ENCODE measurements at regions not wholly inside any gene's neighbourhood (a gene's known extent, or its start where the extent isn't known, plus 50 kb on each side); places are given as distances from the start of the nearest gene placed in this dataset.

DNA sequence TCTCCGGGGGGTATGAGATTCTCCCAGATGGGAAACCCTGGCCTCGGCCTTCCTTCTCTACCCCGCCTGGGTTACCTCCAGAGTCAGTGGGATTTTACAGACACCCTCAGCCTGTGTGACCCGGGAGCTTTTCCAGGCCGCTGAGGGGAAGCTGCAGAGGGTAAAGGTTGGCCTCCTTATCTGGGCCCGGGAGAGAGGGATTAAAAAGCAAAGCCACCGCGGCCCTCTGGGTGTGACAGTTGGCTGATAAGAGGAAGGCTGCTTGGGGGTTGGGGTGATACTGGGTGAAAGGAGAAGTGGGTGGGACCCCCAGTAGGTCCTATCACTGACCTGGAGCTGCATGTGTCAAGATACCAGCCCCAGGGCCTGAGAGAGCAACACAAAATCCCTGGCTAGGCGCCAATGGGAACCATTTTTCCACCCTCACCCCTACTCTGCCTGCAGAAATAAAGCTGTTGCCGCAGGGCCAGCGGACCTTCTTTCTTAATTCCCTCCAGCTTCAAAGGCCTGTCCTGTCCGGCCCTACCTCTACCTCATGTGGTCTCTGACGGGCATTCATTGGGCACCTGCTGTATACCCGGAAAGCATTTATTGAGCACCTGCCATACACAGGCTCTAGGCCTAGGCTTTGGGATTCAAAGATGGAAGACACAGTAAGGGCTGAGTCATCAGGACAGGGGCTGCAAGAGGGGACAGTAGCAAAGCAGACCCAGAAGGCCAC, 77.6 kb upstream of the GSE1 start:
- DNase-seq: no peak

DNA sequence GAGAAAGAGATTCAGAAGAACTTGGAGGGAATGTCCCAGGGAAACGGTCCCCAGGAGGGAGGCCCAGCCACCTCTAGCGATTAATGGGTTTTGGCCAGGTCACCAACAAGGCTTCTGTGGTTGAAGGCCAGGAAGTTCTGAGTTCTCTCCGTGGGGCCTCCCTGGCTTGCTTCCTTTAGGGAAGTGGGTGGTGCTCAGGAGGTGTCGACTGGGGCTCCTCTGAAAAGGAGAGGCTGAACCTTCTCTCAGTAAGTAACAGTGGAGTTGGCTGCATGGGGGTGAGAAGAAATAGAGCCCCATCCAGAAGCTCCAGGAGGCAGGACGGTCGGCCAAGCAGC, 77.1 kb upstream of the GSE1 start:
- DNase-seq: no peak

DNA sequence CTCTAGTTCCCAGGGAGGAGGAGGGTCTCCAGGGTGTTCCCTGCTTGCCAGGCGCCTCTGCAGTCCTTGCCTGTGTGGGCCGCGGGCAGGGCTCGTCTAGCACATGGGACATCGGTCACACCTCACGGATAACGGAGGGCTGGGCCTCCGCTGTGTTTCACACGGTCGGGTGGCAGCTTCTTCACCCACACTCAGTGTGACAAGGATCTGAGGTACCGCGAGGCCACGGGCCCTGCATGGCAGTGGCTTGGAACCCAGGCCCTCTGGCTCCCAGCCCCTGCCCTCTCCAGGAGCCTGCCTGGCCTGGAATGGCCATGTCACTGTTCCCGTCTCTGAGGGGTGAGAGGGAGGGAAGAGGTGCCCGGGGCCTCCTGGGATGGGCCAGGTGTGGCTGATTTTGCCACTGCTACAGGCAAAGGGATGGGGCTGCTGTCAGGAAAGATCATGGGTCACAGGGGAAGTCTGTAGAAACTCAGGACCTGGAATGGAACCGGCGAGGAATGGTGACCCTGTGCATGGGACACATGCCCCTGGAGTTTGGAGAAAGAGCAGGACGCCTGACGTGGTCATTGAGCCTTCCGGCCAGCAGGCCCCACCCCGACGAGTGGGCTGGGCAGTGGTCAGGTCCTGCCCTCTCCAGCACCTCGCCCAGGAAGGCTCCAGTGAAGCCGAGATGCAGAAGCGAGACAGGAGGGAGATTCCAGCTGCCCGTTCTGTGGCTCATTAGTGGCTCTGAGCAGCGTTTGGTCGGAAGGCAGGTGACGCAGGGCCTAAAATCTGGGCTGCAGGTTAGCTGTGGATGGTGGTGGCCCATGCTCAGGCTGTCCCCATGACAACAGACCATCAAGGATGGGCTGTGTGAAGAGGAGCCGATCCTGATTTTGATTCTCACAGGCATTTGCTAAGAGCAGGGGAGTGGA, 76.5 kb upstream of the GSE1 start:
- DNase-seq: no peak

DNA sequence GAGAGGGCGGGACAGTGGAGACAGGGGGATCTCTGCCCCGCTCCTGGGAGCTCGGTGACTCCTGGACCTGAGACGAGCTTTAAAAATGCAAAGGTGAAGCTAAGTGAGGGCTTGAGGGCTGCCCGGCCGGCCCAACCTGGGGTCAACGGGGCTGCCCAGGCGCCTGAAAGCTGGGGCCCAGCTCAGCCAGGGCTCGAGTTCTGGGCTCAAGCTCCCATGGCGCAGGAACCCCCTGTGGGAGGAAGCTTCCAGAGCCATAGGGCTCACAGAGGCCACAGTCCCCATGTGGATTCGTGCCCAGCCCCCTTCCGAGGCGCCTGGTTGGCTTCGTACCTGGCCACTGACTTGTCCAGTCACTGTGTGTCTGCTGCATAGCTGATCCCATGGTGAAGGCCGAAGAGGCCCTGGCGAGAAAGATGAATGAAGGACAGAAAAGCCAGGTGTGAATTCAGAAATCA, 75.8 kb upstream of the GSE1 start:
- no peak for DNase-seq

DNA sequence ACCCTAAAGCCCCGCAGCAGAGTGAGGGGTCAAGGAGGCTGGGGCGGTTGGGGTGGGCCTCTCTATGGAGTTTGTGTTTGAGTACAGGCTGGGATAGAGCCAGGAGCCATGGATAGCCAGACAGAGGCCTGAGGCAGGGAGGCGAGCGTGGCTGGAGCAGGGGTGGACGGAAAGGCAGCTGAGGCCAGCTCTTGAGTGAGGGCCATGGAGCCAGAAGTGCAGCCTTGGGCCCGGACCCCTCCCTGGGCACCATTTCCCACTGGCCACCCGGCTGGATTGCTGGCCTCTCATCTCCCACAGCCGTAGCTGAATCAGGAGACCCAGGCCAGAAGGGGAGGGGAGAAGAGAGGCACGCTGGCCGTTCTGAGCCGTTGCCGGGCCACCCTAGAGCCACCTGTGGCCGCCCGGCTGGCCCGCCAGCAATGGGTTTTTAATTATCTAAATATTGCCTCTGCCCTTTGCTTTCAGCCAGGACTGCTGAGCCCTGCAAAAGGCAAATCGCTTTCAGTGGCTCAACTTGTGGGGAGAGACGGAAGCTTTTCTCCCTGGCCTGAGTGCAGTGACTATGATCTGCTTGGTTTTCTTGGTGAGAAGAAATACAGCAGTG, 75.2 kb upstream of the GSE1 start:
- no peak for DNase-seq

DNA sequence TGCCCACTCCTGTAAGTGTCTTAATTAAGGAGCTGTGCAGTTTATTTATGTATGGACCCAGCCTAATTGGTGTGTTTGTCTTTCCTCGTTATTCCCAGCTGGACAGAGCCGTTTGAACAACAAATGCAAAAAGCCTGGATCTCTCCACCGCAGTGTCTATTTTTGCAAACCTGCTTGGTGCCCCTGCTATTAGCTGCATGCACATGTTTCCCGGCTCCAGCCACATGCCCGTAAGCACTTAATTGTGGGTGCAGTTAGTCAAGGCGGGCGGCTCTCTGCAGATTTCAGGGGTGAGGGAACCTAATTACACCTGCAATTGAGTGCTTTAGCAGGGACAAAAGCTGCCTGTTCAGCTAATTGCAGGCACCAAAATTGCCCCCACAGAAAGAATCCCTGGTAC, 74.0 kb upstream of the GSE1 start:
- DNase-seq: no peak

DNA sequence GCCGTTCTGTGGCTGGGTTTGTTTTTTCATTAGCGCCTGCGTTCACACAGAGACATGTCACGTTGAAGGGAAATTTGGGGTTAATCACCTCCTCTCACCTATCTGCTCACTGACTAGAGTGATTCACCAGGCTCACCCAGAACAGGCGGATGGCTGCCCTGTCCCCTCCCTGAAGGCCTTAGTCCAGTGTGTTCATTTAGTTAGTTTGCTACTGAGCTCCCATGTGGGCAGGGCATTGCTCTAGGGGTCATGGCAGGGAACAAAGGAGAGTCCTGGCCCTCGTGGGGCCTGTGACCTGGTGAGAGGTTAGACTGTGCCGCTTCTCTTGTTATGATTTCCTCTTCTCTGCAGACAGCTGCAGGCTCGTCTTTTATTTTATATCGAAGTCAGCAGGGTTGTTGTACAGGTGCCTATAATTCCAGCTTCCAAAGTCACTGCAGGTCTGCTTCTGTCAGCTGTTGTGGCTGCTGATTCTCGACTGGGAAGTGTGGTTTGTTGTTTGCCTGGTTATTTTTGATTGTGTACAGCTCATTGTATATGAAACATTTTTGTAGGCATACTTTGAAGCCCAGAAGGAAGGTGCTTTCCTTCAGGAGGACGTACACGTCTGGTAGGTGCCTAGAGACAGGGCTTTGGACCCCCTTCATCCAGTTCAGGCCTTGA, 73.4 kb upstream of the GSE1 start:
- no peak for DNase-seq

DNA sequence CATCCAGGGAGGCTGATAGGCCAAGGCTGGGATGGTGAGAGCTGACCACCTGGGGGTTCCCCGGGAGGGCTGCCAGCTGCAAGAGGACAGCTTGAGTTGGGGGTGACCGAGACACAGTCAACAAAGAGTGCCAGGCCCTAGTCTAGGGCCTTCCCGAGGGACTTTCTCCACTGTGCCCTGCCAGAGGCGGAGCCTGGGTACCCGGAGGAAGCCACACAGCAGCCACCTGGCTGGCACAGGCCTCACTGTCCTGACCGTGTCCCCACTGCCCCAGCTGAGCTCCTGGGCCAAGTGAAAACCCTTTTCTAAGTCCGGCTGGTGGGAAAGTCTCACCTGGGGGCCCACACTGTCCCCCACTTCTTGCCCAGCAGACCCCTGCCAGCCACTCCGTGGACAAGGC, 71.9 kb upstream of the GSE1 start:
- DNase-seq: no peak

DNA sequence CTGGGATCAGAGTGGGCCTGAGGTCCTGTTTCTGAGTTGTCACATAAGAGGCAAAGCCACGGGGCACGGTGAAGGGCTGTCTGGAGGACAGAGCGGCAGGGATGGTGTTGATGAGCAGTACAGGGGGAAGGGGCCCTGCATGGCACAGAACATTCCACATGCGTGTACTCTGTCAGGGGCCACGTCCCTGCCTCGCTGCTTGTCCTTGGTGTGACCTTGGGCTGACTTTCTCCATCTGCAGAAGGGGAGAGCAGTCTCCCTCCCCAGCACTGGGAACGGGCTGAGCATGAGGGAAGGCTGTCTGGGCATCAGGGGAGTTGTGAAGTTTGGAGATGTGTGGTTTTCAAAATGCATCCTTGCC, 71.5 kb upstream of the GSE1 start:
- DNase-seq: no peak

DNA sequence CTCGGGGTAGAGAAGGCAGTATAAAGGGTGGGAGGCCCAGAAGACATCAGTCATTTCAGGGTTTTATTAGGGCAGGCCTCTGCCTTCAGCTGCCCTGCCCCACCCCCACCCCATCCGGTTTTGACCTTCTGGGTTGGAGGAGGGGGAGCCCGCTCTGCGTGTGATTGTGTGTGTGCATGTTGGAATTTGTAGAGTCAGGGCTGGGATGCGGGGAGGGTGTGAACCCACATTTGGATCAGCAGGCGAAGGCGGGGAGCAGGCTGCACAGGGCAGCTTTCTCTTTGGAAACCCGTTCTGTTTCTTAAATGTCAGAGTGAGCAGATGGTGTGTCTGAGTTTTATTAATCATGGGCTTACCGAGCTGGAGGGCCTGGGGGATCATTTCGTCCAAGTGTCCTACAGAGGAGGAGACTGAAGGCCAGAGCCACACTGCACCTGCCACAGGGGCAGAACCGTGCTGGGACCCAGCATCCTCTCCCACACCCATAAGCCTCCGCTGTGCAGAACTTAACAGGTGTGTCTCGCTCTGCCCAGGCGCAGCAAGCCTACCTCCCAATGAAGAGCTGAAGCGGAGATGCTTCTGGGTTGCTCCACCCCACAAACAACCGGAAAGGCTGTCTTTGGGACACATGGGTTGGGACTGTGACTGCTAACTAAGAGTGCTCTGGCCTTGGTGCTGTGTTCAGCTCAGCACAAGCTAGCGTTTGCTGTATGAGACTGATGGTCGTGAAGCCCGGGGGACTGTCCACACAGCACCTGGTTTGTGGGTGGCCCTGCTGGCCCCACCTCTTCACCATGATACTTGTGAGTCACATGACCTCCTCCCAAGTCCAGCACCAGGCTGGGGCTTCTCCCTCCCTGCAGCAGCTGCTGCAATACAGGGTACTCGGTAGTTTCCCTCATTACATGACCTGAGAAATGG, 70.9 kb upstream of the GSE1 start:
- no peak for DNase-seq

DNA sequence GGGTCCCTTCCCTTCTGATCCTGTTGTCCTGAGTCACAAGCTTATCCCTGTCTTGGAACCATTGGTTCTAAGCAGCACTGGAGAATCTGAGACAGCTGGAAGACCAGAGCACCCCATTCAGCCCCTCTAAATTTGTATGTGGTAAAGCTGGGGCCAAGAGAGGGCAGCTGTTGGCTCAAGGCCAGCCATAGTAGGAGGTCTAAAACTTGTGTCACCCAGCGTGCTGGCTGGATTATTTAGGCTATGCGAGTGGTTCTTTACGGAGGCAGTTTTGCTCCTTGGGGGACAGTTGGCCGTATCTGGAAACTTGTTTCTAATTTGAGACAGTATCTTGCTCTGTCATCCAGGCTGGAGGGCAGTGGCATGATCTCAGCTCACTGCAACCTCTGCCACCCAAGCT, 69.6 kb upstream of the GSE1 start:
- no peak for DNase-seq

DNA sequence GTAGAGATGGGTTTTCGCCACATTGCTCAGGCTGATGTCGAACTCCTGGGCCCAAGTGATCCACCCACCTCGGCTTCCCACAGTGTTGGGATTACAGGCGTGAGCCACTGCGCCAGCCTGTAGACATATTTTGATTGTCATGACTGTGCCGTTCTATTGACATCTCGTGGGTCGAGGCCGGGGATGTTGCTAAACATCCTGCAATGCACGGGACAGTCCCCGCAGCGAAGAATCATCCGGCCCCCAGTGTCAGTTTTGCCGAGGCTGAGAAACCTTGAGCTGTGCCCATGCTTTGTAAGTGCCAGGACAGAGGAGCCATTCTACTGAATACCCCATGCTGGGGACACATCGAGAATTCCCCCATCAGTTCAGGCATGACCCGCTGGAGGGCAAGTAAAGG, 69.1 kb upstream of the GSE1 start:
- no peak for DNase-seq

DNA sequence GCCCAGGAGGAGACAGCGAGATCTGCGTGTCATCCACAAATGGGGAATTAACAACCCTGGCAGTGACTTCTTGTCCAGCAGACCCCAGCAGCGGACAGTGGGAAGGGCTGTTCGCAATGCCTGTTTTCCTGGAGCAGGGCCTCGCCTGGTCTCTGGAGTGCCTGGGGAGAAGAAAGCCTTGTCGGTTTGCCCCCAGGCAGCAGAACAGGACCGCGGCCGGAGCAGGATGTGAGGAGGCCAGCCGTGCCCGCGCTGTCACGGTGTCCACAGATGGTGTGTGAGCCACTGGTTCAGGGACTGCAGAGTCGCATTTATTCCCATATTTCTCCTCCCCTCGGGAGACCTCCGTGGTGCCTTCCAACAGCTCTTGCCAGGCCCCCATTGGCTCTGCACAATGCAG, 68.5 kb upstream of the GSE1 start:
- DNase-seq: no peak

DNA sequence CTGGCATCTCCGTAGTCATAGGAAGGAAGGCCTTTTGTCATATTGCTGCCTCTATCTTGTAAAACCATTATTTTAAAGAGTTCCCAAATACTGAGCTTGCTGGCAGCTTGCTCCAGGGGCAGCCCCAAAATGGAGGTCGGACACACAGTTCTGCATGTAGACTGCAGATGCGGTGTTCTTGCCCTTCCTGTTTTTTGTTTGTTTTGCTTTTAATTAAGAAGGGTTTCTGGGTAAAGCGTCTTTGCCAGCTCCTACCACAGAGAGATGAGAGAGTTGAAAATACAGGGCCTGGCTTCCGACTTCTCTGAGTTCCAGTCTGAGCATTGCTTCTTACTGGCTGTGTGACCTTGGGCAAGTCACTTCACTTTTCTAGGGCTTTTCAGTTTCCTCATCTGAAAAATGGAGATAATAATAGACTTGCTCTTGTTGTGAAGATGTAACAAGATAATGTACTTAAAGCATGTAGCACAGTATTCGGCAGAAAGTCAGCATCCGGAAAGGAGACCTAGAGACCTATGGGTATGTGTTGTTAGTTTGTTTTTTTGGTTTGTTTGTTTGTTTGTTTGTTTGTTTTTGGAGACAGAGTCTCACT, 67.8 kb upstream of the GSE1 start:
- no peak for DNase-seq

DNA sequence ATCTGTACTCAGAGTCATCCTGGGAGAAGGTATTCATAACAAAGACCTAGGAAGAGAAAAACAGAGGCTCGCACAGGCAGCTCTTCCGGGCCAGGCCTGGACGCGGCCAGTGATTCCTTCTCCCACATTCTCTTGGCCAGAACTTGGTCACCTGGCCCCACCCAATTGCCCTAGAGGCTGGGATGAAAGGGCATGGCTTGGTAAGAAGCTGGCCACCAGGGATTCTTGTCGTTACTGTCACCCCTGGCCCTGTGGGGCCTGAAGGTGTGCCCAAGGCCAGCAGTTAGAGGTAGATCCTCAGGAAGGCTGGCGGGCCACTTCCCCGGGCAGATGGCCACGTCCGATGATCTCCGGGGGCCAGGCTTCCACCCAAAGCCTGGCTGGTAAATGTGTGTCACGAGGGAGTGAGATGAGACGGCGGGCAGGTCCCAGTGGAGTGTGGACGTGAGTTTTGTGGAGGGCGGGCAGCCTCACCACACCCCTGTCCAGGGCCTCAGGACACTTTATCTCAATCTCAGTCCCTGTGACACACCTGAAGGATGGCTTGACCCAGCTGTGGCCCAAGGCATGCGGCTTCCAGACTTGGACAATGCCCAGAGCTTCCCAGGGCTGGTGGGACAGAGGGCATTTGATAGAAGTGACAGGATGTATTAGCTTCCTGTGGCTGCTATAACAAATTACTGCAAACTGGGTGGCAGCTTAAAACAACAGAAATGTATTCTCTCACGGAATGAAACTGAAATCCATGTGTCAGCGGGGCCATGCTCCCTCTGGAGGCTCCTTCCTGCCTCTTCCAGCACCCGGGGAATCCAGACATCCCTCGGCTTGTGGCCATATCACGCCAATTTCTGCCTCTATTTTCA, 66.3 kb upstream of the GSE1 start:
- DNase-seq: no peak

DNA sequence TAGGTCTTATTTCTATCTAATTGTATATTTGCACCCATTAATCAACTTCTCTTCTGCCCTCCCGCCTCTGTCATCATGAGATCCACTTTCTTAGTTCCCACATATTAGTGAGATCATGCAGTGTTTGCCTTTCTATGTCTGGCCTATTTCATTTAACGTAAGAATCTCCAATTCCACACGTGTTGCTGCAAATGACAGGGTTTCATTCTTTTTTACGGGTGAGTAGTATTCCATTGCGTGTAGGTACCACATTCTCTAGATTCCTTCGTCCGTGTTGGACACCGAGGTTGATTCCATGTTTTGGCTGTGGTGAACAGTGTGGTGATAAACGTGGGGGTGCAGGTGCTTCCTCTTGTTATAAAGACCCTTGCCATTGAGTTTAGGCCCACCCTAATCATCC, 64.7 kb upstream of the GSE1 start:
- DNase-seq: no peak

DNA sequence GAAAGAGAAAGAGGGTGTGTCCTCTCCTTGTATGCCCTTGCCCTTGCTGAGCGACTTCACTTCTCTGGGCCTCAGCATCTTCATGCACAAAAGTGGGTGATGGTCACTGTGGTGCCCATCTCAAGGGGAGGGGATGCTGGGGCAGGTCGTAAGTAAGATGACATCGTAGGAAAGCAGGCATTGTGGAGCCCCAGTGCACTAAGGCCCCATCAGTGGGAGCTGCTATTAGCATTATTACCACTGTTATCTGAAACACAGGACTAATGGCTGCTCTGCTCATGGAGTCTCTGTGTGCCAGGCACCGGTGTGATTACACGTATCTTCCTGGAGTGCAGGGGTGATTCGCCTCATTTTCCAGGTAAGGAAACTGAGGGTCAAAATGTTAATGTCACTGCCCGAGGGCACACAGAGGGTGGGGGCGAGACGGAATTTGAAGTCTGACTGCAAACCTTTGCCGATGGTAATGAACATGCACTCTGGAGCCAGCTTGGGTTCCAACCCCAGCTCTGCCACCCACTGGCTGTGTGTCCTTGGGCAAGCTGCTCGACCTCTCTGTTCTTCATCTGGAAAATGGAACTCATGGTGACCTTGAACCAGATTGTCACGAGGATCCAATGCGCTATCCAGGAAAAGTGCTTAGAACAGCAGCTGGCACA, 63.2 kb upstream of the GSE1 start:
- no peak for DNase-seq

DNA sequence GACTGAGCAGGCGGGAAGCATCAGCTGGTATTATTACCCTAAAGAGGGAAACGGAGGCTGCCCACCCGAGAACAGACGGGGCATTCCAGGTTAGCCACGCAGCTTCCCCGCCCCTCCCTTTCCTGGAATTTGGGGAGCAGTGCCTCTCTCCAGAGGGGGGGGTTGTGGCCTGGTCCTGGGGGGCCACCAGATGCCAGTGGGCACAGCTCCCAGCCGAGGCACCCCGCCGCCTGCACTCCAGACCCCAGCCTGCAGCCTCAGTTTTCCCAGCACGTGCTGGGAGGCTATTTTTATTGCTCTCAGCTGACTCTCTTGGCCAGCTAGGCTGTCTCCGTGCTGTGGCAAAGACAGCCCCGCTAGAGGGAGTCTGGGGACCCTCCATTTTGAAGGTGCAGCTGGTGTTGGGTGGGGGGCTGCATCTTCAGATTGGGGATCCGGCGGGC, 62.7 kb upstream of the GSE1 start:
- no peak for DNase-seq

DNA sequence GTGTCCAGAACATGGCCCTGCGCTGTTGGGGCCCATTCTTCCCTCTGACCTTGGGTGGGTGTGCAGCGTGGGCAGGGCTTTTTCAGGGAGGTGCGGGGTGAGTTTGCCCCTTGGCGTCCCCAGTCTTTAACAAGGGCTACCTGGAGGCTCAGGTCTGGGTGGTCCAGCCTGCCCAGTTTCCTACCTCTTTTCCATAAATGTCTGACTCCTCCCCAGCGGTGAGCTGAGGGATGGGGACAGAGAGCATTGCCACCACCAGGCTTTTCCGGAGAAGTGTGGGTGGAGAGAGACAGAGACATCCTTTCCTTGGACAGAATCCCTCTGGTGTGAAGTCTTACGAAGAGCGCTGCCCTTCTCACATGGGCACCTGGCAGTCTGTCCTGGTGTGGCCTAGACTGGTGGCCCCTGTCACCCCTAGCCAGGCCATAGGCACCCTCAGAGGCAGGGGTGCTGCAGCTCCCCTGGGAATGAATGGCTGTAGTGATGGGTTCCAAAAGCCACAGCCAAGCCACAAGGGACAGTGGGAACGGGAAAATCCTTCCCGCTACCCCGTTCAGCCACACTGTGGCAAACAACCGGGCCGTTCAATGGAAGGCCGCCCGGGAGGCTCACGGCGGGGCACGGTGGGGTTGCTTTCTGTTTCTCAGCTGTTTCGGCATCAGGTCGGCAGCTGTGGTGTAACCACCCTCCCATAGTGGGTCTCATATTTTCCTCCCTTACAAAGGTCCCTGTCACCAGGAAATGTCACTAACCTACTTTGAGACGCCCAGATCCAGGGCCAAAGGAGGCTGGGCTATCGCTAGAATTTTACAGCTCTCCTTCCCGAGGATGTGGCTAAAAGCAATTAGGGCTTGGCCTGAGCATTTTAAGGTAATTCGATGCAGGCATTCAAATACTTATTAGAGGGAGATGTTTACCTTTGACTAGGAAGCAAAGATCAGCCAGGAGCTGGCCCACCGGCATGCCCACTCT, 61.9 kb upstream of the GSE1 start:
- DNase-seq: no peak
